GM19023 (cell line): ENCODE measurements at regions not wholly inside any gene's neighbourhood (a gene's known extent, or its start where the extent isn't known, plus 50 kb on each side); places are given as distances from the start of the nearest gene placed in this dataset.

ENCODE experiments used
- ATAC-seq: cut with Tn5 transposase; IDR thresholded peaks from one replicate; pipeline ENCODE4 v1.9.1; 2021; ENCODE audit warnings: mild to moderate bottlenecking, moderate library complexity; ENCODE audit not compliant: unreplicated experiment

DNA sequence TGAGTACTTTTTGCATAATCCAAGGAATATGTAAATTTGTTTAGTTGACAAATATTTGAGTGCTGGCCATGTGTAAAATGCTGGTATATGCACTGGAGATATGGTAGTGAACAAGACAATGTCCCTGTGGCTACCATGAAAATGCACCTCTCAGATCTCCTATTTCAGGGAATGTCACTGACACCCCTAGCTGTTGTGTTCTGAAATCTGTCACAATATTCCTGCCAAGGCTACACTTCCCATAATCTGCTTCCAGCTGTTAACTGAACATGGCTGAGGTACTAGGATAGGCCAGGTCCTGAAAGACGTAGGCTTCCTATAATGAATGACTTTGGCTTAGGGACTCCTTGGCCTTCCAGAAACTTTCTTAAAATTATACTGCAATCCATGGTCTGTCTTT lies 197.8 kb downstream of the ZNF648 start:
- ATAC-seq, result no peak

- no peak for ATAC-seq
Observed at GRCh38 chr1:181863006-181863405, 198.5 kb downstream of the ZNF648 start.

- no peak for ATAC-seq
Observed at GRCh38 chr1:181858135-181858534, 203.4 kb downstream of the ZNF648 start.
